ENCODE measurements at regions not wholly inside any gene's neighbourhood (a gene's known extent, or its start where the extent isn't known, plus 50 kb on each side); places are given as distances from the start of the nearest gene placed in this dataset.

DNA sequence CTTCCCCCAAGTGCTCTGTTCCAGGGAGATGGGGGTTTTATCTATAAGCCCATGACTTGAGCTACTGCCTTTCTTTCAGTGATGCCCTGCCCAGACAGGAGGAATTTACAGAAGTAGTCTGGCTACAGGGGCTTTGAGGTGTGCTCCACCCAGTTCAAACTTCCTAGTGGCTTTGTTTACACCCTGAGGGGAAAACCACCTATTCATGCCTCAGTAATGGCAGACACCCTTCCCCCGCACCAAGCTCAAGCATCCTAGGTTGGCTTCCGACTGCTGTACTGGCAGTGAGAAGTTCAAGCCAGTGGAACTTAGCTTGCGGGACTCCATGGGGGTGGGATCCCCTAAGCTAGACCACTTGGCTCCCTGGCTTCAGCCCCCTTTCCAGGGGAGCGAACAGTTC, 154.6 kb downstream of the IZUMO3 start:
- Mint-ChIP-seq H3K27me3 (ENCODE audit: insufficient read depth, low read depth) (no peaks in the 10 kb centered on the region), H3K4me1 (no peaks in the 10 kb centered on the region), H3K36me3 (no peaks in the 10 kb centered on the region), H3K9me3 (no peaks in the 10 kb centered on the region), H3K4me3 (no peak overlapping the region), H3K27ac (no peak overlapping the region)
- Histone ChIP-seq H3K79me2 (ENCODE audit: low read depth) (no peaks in the 10 kb centered on the region), H3K4me1 (no peaks in the 10 kb centered on the region), H3K4me3 (no peak overlapping the region), H3K4me2 (no peak overlapping the region), H2AFZ (replicated peaks) (no peak overlapping the region), H3K27me3 (no peaks in the 10 kb centered on the region), H3K9me3 (ENCODE audit: low read depth) (no peaks in the 10 kb centered on the region), H3F3A (ENCODE audit: low read depth) (no peaks in the 10 kb centered on the region), H3K9ac (no peak overlapping the region), H4K20me1 (ENCODE audit: low read depth) (no peaks in the 10 kb centered on the region), H3K27ac (no peak overlapping the region), H3K36me3 (no peaks in the 10 kb centered on the region)
- DNase-seq (ENCODE audit: low spot score), result no peak
- TF ChIP-seq EZH2phosphoT487 (IDR thresholded peaks at IDR 0.05) (no peak), CTCF (IDR thresholded peaks at IDR 0.05) (no peak), EZH2 (IDR thresholded peaks at IDR 0.05) (no peak)

GRCh38 chr9:24385077-24385476, 160.6 kb downstream of the IZUMO3 start:
- Histone ChIP-seq H3K9me3 (ENCODE audit: low read depth) (no peaks in the 10 kb centered on the region), H3K36me3 (no peaks in the 10 kb centered on the region), H3K27me3 (no peaks in the 10 kb centered on the region), H3K4me1 (no peaks in the 10 kb centered on the region), H2AFZ (replicated peaks) (no peak overlapping the region), H3K79me2 (ENCODE audit: low read depth) (no peaks in the 10 kb centered on the region), H3K27ac (no peak overlapping the region), H3F3A (ENCODE audit: low read depth) (no peaks in the 10 kb centered on the region), H3K4me3 (no peak overlapping the region), H4K20me1 (ENCODE audit: low read depth) (no peaks in the 10 kb centered on the region), H3K9ac (no peak overlapping the region), H3K4me2 (no peak overlapping the region)
- DNase-seq (ENCODE audit: low spot score), result no peak
- no peaks in the 10 kb centered on the region for H3K4me1 Mint-ChIP-seq
- no peaks in the 10 kb centered on the region for H3K36me3 Mint-ChIP-seq
- H3K27ac Mint-ChIP-seq, result no peak overlapping the region
- H3K27me3 Mint-ChIP-seq (ENCODE audit: insufficient read depth, low read depth), result no peaks in the 10 kb centered on the region
- TF ChIP-seq CTCF (IDR thresholded peaks at IDR 0.05) (no peak), EZH2 (IDR thresholded peaks at IDR 0.05) (no peak), EZH2phosphoT487 (IDR thresholded peaks at IDR 0.05) (no peak)
- H3K4me3 Mint-ChIP-seq, result no peak overlapping the region
- no peaks in the 10 kb centered on the region for H3K9me3 Mint-ChIP-seq

DNA sequence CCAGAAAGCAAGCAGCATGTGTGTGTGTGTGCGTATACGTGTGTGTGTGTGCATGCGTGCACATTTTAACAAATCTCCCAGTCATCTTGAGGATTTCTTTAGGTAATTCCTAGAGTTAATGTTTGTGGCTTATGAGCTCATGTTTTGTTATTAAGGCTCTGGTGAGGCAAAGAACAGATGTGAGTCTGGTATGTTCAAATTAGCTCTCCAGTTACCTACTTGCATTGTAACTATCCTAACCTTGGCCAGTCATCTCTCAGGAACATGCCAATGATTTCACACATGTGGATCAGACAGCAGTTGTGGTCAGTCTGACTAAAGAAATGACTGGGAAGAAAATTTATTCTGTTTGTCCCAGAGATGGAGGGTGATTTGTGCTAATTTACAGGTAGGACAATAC, 163.1 kb downstream of the IZUMO3 start:
- H3K27me3 Mint-ChIP-seq (ENCODE audit: insufficient read depth, low read depth), result no peaks in the 10 kb centered on the region
- H3K4me1 Mint-ChIP-seq, result no peaks in the 10 kb centered on the region

More for the DNA sequence above, 163.1 kb downstream of the IZUMO3 start:
- Histone ChIP-seq H3K27ac (no peak overlapping the region), H2AFZ (replicated peaks) (no peak overlapping the region), H3K4me1 (no peaks in the 10 kb centered on the region), H3K9me3 (ENCODE audit: low read depth) (no peaks in the 10 kb centered on the region), H4K20me1 (ENCODE audit: low read depth) (no peaks in the 10 kb centered on the region), H3K9ac (no peak overlapping the region), H3K36me3 (no peaks in the 10 kb centered on the region), H3K4me3 (no peak overlapping the region), H3K79me2 (ENCODE audit: low read depth) (no peaks in the 10 kb centered on the region), H3K4me2 (no peak overlapping the region), H3F3A (ENCODE audit: low read depth) (no peaks in the 10 kb centered on the region), H3K27me3 (no peaks in the 10 kb centered on the region)
- Mint-ChIP-seq H3K4me3 (no peak overlapping the region), H3K27ac (no peak overlapping the region), H3K36me3 (no peaks in the 10 kb centered on the region), H3K9me3 (no peaks in the 10 kb centered on the region)
- TF ChIP-seq EZH2 (IDR thresholded peaks at IDR 0.05) (no peak), CTCF (IDR thresholded peaks at IDR 0.05) (no peak), EZH2phosphoT487 (IDR thresholded peaks at IDR 0.05) (no peak)
- no peak for DNase-seq (ENCODE audit: low spot score)

Data from neural progenitor cell (in vitro differentiated cells).